ENCODE measurements at regions not wholly inside any gene's neighbourhood (a gene's known extent, or its start where the extent isn't known, plus 50 kb on each side); places are given as distances from the start of the nearest gene placed in this dataset.

- no peak for TF ChIP-seq CTCF (IDR thresholded peaks at IDR 0.05; ENCODE audit: borderline replicate concordance)
- no peak overlapping the region for H3K4me3 ChIP-seq
- intact Hi-C loops (cut with micrococcal nuclease) = no loop called here
- H3K36me3 ChIP-seq = no peaks in the 10 kb centered on the region
- no peaks in the 10 kb centered on the region for H3K9me3 ChIP-seq (replicated peaks)
- no peak for DNase-seq
- H3K27ac ChIP-seq (replicated peaks) = no peak overlapping the region
- H3K27me3 ChIP-seq (ENCODE audit: low read depth) = no peaks in the 10 kb centered on the region
- peaks cover 2% of the 10 kb centered on the region for H3K4me1 ChIP-seq
These were observed 124.3 kb upstream of the RAB12 start for GRCh38 chr18:8484951-8485350.

- TF ChIP-seq CTCF (IDR thresholded peaks at IDR 0.05; ENCODE audit: borderline replicate concordance) = no peak
- Histone ChIP-seq H3K27ac (replicated peaks) (no peak overlapping the region), H3K27me3 (ENCODE audit: low read depth) (no peaks in the 10 kb centered on the region), H3K4me3 (no peak overlapping the region), H3K4me1 (no peaks in the 10 kb centered on the region), H3K9me3 (replicated peaks) (no peaks in the 10 kb centered on the region), H3K36me3 (no peaks in the 10 kb centered on the region)
- no peak for DNase-seq
- intact Hi-C loops (cut with micrococcal nuclease) = no loop called here
These were observed 119.5 kb upstream of the RAB12 start for GRCh38 chr18:8489761-8490160.

GRCh38 chr18:8491516-8491915, 117.7 kb upstream of the RAB12 start:
- intact Hi-C loops (cut with micrococcal nuclease) = no loop called here
- no peak for DNase-seq
- no peak overlapping the region for H3K27ac ChIP-seq (replicated peaks)
- H3K9me3 ChIP-seq (replicated peaks) = no peaks in the 10 kb centered on the region
- H3K27me3 ChIP-seq (ENCODE audit: low read depth) = no peaks in the 10 kb centered on the region
- no peak overlapping the region for H3K4me3 ChIP-seq
- H3K36me3 ChIP-seq = no peaks in the 10 kb centered on the region
- TF ChIP-seq CTCF (IDR thresholded peaks at IDR 0.05; ENCODE audit: borderline replicate concordance) = no peak
- no peaks in the 10 kb centered on the region for H3K4me1 ChIP-seq

- Histone ChIP-seq H3K4me1 (no peaks in the 10 kb centered on the region), H3K4me3 (no peak overlapping the region), H3K27me3 (ENCODE audit: low read depth) (no peaks in the 10 kb centered on the region), H3K36me3 (no peaks in the 10 kb centered on the region), H3K27ac (replicated peaks) (no peak overlapping the region), H3K9me3 (replicated peaks) (no peaks in the 10 kb centered on the region)
- DNase-seq = no peak
- TF ChIP-seq CTCF (IDR thresholded peaks at IDR 0.05; ENCODE audit: borderline replicate concordance) = no peak
- intact Hi-C loops (cut with micrococcal nuclease) = no loop called here
These were observed 116.1 kb upstream of the RAB12 start for GRCh38 chr18:8493141-8493540.

- H3K4me3 ChIP-seq = no peak overlapping the region
- no peaks in the 10 kb centered on the region for H3K9me3 ChIP-seq (replicated peaks)
- no peak for TF ChIP-seq CTCF (IDR thresholded peaks at IDR 0.05; ENCODE audit: borderline replicate concordance)
- DNase-seq = no peak
- intact Hi-C loops (cut with micrococcal nuclease) = no loop called here
- H3K36me3 ChIP-seq = no peaks in the 10 kb centered on the region
- no peaks in the 10 kb centered on the region for H3K27me3 ChIP-seq (ENCODE audit: low read depth)
- H3K27ac ChIP-seq (replicated peaks) = no peak overlapping the region
- H3K4me1 ChIP-seq = peaks cover 4% of the 10 kb centered on the region
These were observed 113.1 kb upstream of the RAB12 start for GRCh38 chr18:8496186-8496585.

- Histone ChIP-seq H3K9me3 (replicated peaks) (no peaks in the 10 kb centered on the region), H3K4me3 (no peak overlapping the region), H3K27ac (replicated peaks) (no peak overlapping the region), H3K27me3 (ENCODE audit: low read depth) (no peaks in the 10 kb centered on the region), H3K4me1 (peaks cover 6% of the 10 kb centered on the region), H3K36me3 (no peaks in the 10 kb centered on the region)
- intact Hi-C loops (cut with micrococcal nuclease) = no loop called here
- TF ChIP-seq CTCF (IDR thresholded peaks at IDR 0.05; ENCODE audit: borderline replicate concordance) = no peak
- no peak for DNase-seq
These were observed 110.3 kb upstream of the RAB12 start for GRCh38 chr18:8498905-8499304.
